CD14-positive monocyte (primary cell): ENCODE measurements at regions not wholly inside any gene's neighbourhood (a gene's known extent, or its start where the extent isn't known, plus 50 kb on each side); places are given as distances from the start of the nearest gene placed in this dataset.

Source experiments
- DNase-seq, 3 donors: peaks; one replicate each; pipeline ENCODE4 v3.0.0-alpha.2; 2011 to 2022
- H2AFZ ChIP-seq: 2 replicates; pipeline ENCODE4 v1.6.0; 2012; ENCODE audit warnings: mild to moderate bottlenecking, low read depth, low read length, inconsistent platforms; ENCODE audit not compliant: insufficient read depth, poor library complexity, severe bottlenecking
- H3K27ac ChIP-seq, 2 donors: 1 replicate in 1 of 2; 2 replicates in 1 of 2; pipeline ENCODE4 v1.5.1; 2012 to 2013; ENCODE audit warnings: low read length in 2 of 2, control low read depth in 1 of 2, inconsistent platforms in 1 of 2, low read depth in 1 of 2, mild to moderate bottlenecking in 1 of 2
- H3K27me3 ChIP-seq, 2 donors: one replicate each; pipeline versions ENCODE4 v1.6.0 to v1.6.1; 2011 to 2013; ENCODE audit warnings: low read length in 2 of 2; ENCODE audit not compliant: control insufficient read depth in 2 of 2, insufficient read depth in 2 of 2
- H3K36me3 ChIP-seq, 2 donors: replicated peaks in 1 of 2; 1 replicate in 1 of 2; 2 replicates in 1 of 2; pipeline versions ENCODE4 v1.5.1 to v1.6.1; 2012 to 2013; ENCODE audit warnings: low read length in 2 of 2, control low read depth in 1 of 2, inconsistent platforms in 1 of 2, mild to moderate bottlenecking in 1 of 2; ENCODE audit not compliant: insufficient read depth in 2 of 2, control insufficient read depth in 1 of 2
- H3K4me1 ChIP-seq, 2 donors: 1 replicate in 1 of 2; 2 replicates in 1 of 2; pipeline versions ENCODE4 v1.5.1 to v1.6.1; 2012 to 2013; ENCODE audit warnings: low read length in 2 of 2, control low read depth in 1 of 2, inconsistent platforms in 1 of 2, mild to moderate bottlenecking in 1 of 2, moderate library complexity in 1 of 2; ENCODE audit not compliant: insufficient read depth in 2 of 2, control insufficient read depth in 1 of 2
- H3K4me2 ChIP-seq: replicated peaks from 2 replicates; pipeline ENCODE3; 2012; ENCODE audit warnings: low read length, moderate library complexity, mild to moderate bottlenecking; ENCODE audit not compliant: poor library complexity, severe bottlenecking; ENCODE audit errors: extremely low read depth
- H3K4me3 ChIP-seq, 3 experiments: fragments of 200-600 bp in 1 of 3; sonication (generic) in 1 of 3; replicated peaks in 1 of 3; 1 replicate in 2 of 3; 2 replicates in 1 of 3; pipeline ENCODE4 v1.5.1; 2011 to 2013; ENCODE audit warnings: low read length in 3 of 3, mild to moderate bottlenecking in 3 of 3, control low read depth in 2 of 3, low read depth in 2 of 3, inconsistent platforms in 1 of 3, moderate library complexity in 1 of 3
- H3K79me2 ChIP-seq: 2 replicates; pipeline ENCODE4 v1.6.0; 2012; ENCODE audit warnings: mild to moderate bottlenecking, control low read depth, inconsistent platforms, low read length, moderate library complexity; ENCODE audit not compliant: insufficient read depth
- H3K9ac ChIP-seq: 2 replicates; pipeline ENCODE4 v1.6.0; 2017; ENCODE audit warnings: low read length, mild to moderate bottlenecking; ENCODE audit not compliant: insufficient read depth, poor library complexity, severe bottlenecking
- H3K9me3 ChIP-seq, 2 donors: replicated peaks in 1 of 2; 1 replicate in 1 of 2; 2 replicates in 1 of 2; pipeline versions ENCODE4 v1.5.1 to v1.6.1; 2012 to 2013; ENCODE audit warnings: low read length in 2 of 2, control low read depth in 1 of 2; ENCODE audit not compliant: control insufficient read depth in 1 of 2, insufficient read depth in 1 of 2
- H4K20me1 ChIP-seq: 2 replicates; pipeline ENCODE4 v1.6.0; 2012; ENCODE audit warnings: mild to moderate bottlenecking, low read length, control low read depth, moderate library complexity; ENCODE audit not compliant: insufficient read depth
- H3K27ac Mint-ChIP-seq, 7 donors: one replicate each; pipeline ENCODE4 v1.8.0; 2020; ENCODE audit warnings: mild to moderate bottlenecking in 7 of 7, mixed read lengths in 7 of 7, moderate library complexity in 6 of 7, inconsistent platforms in 2 of 7
- H3K27me3 Mint-ChIP-seq, 3 donors: one replicate each; pipeline ENCODE4 v1.8.0; 2021 to 2022; ENCODE audit warnings: low read depth in 3 of 3, mild to moderate bottlenecking in 3 of 3, mixed read lengths in 3 of 3, moderate library complexity in 3 of 3, inconsistent platforms in 1 of 3
- H3K36me3 Mint-ChIP-seq, 2 donors: one replicate each; pipeline ENCODE4 v1.8.0; 2020; ENCODE audit warnings: mixed read lengths in 2 of 2, inconsistent platforms in 1 of 2, mild to moderate bottlenecking in 1 of 2
- H3K4me1 Mint-ChIP-seq: one replicate; pipeline ENCODE4 v1.8.0; 2020; ENCODE audit warnings: mild to moderate bottlenecking, mixed read lengths
- H3K4me3 Mint-ChIP-seq, 2 donors: one replicate each; pipeline ENCODE4 v1.8.0; 2020; ENCODE audit warnings: mild to moderate bottlenecking in 2 of 2, mixed read lengths in 2 of 2, moderate library complexity in 1 of 2
- H3K9me3 Mint-ChIP-seq, 7 donors: one replicate each; pipeline ENCODE4 v1.8.0; 2020 to 2022; ENCODE audit warnings: mixed read lengths in 7 of 7, mild to moderate bottlenecking in 6 of 7, moderate library complexity in 6 of 7, inconsistent platforms in 2 of 7
- WGBS: methylation state at CpG from one replicate; pipeline ENCODE4 v1.1.5; 2013; ENCODE audit warnings: missing lambda C conversion rate; ENCODE audit not compliant: insufficient coverage; 5-methylcytosine and 5-hydroxymethylcytosine counted together
- intact Hi-C, 2 donors: fragments of 100-400 bp; cut with micrococcal nuclease; formaldehyde crosslinking; loops; one replicate each; pipeline versions ENCODE4 v1.15.0 to v1.15.1; 2023
- TF ChIP-seq, protein P1 (sequence below): fragments of 200-600 bp; IDR thresholded peaks from one replicate; pipeline ENCODE4 v1.8.0; 2022; ENCODE audit warnings: antibody characterized with exemption, mild to moderate bottlenecking

GRCh38 chr2:114134146-114134545, 244.3 kb downstream of the ACTR3 start:
- no peak overlapping the region for H3K27ac Mint-ChIP-seq
- no peak overlapping the region for H2AFZ ChIP-seq
- no peak overlapping the region for H3K4me3 ChIP-seq
- H3K4me1 ChIP-seq = no peaks in the 10 kb centered on the region
- H3K9ac ChIP-seq = no peak overlapping the region
- WGBS = no CpG with 5 or more reads among the region's 2 CpGs
- H3K27me3 ChIP-seq = no peaks in the 10 kb centered on the region
- TF ChIP-seq, protein P1, sequence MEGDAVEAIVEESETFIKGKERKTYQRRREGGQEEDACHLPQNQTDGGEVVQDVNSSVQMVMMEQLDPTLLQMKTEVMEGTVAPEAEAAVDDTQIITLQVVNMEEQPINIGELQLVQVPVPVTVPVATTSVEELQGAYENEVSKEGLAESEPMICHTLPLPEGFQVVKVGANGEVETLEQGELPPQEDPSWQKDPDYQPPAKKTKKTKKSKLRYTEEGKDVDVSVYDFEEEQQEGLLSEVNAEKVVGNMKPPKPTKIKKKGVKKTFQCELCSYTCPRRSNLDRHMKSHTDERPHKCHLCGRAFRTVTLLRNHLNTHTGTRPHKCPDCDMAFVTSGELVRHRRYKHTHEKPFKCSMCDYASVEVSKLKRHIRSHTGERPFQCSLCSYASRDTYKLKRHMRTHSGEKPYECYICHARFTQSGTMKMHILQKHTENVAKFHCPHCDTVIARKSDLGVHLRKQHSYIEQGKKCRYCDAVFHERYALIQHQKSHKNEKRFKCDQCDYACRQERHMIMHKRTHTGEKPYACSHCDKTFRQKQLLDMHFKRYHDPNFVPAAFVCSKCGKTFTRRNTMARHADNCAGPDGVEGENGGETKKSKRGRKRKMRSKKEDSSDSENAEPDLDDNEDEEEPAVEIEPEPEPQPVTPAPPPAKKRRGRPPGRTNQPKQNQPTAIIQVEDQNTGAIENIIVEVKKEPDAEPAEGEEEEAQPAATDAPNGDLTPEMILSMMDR = no peak
- H3K4me2 ChIP-seq = no peak overlapping the region
- no peaks in the 10 kb centered on the region for H3K79me2 ChIP-seq
- no peaks in the 10 kb centered on the region for H3K9me3 ChIP-seq
- H3K4me1 Mint-ChIP-seq = no peaks in the 10 kb centered on the region
- no peaks in the 10 kb centered on the region for H4K20me1 ChIP-seq
- no peaks in the 10 kb centered on the region for H3K36me3 Mint-ChIP-seq
- no peak overlapping the region for H3K27ac ChIP-seq
- peaks cover 0 to 3% (median 0%) of the 10 kb centered on the region in 3 donors for H3K27me3 Mint-ChIP-seq
- no peak overlapping the region for H3K4me3 Mint-ChIP-seq
- peaks cover 0 to 8% (median 2%) of the 10 kb centered on the region in 7 donors for H3K9me3 Mint-ChIP-seq
- no peaks in the 10 kb centered on the region for H3K36me3 ChIP-seq
- intact Hi-C loops = no loop called here
- DNase-seq = no peak

DNA sequence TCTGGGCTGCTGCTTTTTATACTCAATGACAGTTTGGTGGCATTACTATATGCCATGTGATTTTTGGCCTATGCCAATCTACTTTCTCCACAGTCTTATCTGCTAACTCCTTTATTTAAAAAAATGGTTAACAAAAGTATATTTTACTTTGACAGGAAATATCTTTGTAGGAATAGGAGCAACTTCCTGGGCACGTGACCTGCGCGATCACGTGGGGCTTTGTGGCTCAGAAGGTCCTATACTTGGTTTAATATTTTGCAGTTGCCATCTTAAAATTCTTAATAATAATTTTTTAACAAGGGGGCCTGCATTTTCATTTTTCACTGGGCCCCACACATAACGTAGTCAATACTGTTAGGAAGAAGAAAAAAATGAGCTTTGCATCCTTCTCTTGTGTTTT, 249.7 kb downstream of the ACTR3 start:
- Mint-ChIP-seq H3K4me3 (no peak overlapping the region), H3K36me3 (no peaks in the 10 kb centered on the region), H3K27ac (no peak overlapping the region), H3K27me3 (peaks cover 2 to 5% (median 2%) of the 10 kb centered on the region in 3 donors), H3K4me1 (no peaks in the 10 kb centered on the region), H3K9me3 (peaks cover 0 to 13% (median 3%) of the 10 kb centered on the region in 7 donors)
- Histone ChIP-seq H3K9ac (no peak overlapping the region), H3K27me3 (no peaks in the 10 kb centered on the region), H2AFZ (no peak overlapping the region), H4K20me1 (no peaks in the 10 kb centered on the region), H3K9me3 (no peaks in the 10 kb centered on the region), H3K36me3 (no peaks in the 10 kb centered on the region), H3K27ac (no peak overlapping the region), H3K4me1 (no peaks in the 10 kb centered on the region), H3K79me2 (no peaks in the 10 kb centered on the region), H3K4me2 (no peak overlapping the region), H3K4me3 (no peak overlapping the region)
- intact Hi-C loops = no loop called here
- DNase-seq = no peak
- TF ChIP-seq, protein P1 = no peak
- no CpG with 5 or more reads among the region's 5 CpGs for WGBS
